HL-60 (cell line): ENCODE measurements at regions not wholly inside any gene's neighbourhood (a gene's known extent, or its start where the extent isn't known, plus 50 kb on each side); places are given as distances from the start of the nearest gene placed in this dataset.

Experiments
- DNase-seq, 2 experiments: peaks; one replicate each; pipeline ENCODE4 v3.0.0-alpha.2; 2010 to 2020; ENCODE audit warnings: low read depth in 1 of 2, low spot score in 1 of 2
- H3K27ac ChIP-seq: fragments of 250-450 bp; sonication (Bioruptor Pico); replicated peaks from 2 replicates; pipeline ENCODE4 v1.5.1; 2020; ENCODE audit warnings: mild to moderate bottlenecking, moderate library complexity
- H3K27me3 ChIP-seq: fragments of 250-450 bp; sonication (Bioruptor Pico); 2 replicates; pipeline ENCODE4 v1.5.1; 2021; ENCODE audit warnings: mild to moderate bottlenecking, moderate library complexity; ENCODE audit not compliant: insufficient read depth, poor library complexity, severe bottlenecking
- H3K4me3 ChIP-seq: replicated peaks from 2 replicates; pipeline ENCODE4 v1.5.1; 2011; ENCODE audit warnings: mild to moderate bottlenecking, control low read depth, low read length; ENCODE audit not compliant: insufficient read depth
- CTCF ChIP-seq: IDR thresholded peaks from one replicate; pipeline ENCODE4 v1.5.1; 2011; ENCODE audit warnings: low read length, control low read depth, inconsistent platforms; ENCODE audit not compliant: insufficient read depth
- GABPA ChIP-seq: IDR thresholded peaks from 2 replicates; pipeline ENCODE4 v1.6.1; 2012; ENCODE audit warnings: low read depth
- POLR2AphosphoS5 ChIP-seq: IDR thresholded peaks from 2 replicates; pipeline ENCODE4 v1.6.1; 2012; ENCODE audit warnings: low read depth
- REST ChIP-seq: IDR thresholded peaks from 2 replicates; pipeline ENCODE4 v1.6.1; 2012; ENCODE audit warnings: low read depth; ENCODE audit not compliant: insufficient replicate concordance
- SPI1 ChIP-seq: IDR thresholded peaks from 2 replicates; pipeline ENCODE4 v1.6.1; 2012; ENCODE audit warnings: low read depth, mild to moderate bottlenecking, borderline replicate concordance

- H3K27ac ChIP-seq: no peak overlapping the region
- no peak overlapping the region for H3K4me3 ChIP-seq
- DNase-seq: no peak
- H3K27me3 ChIP-seq: no peaks in the 10 kb centered on the region
- no peak for TF ChIP-seq REST
Measured at GRCh38 chr12:84554199-84554723, 358.3 kb downstream of the SLC6A15 start.

- no peak for DNase-seq
- TF ChIP-seq SPI1 (no peak), CTCF (no peak), REST (no peak), GABPA (no peak), POLR2AphosphoS5 (no peak)
- Histone ChIP-seq H3K27me3 (no peaks in the 10 kb centered on the region), H3K4me3 (no peak overlapping the region), H3K27ac (no peak overlapping the region)
Measured at GRCh38 chr12:84553331-84554117, 359.1 kb downstream of the SLC6A15 start.

- no peak overlapping the region for H3K4me3 ChIP-seq
- no peaks in the 10 kb centered on the region for H3K27me3 ChIP-seq
- no peak overlapping the region for H3K27ac ChIP-seq
- TF ChIP-seq GABPA (no peak), SPI1 (no peak), REST (no peak), CTCF (no peak), POLR2AphosphoS5 (no peak)
- DNase-seq: no peak
Measured at GRCh38 chr12:84551373-84551772, 361.2 kb downstream of the SLC6A15 start.
